HG03565 (cell line): ENCODE measurements at regions not wholly inside any gene's neighbourhood (a gene's known extent, or its start where the extent isn't known, plus 50 kb on each side); places are given as distances from the start of the nearest gene placed in this dataset.
"Not testable (repeated sequence)": the region's sequence is repeated elsewhere in the genome, so short reads cannot be mapped to it uniquely, and the experiment has no call there.

Experiments used
- ATAC-seq: cut with Tn5 transposase; IDR thresholded peaks from one replicate; pipeline ENCODE4 v1.9.1; 2021; ENCODE audit warnings: mild to moderate bottlenecking, moderate library complexity; ENCODE audit not compliant: unreplicated experiment

DNA sequence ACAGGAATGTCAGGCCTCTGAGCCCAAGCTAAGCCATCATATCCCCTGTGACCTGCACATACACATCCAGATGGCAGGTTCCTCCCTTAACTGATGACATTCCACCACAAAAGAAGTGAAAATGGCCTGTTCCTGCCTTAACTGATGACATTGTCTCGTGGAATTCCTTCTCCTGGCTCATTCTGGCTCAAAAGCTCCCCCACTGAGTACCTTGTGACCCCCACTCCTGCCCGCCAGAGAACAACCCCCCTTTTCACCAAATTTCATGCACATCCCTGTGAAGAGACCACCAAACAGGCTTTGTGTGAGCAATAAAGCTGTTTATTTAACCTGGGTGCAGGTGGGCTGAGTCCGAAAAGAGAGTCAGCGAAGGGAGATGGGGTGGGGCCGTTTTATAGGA, 447.4 kb downstream of the FGF13 start:
- ATAC-seq = not testable (repeated sequence)

DNA sequence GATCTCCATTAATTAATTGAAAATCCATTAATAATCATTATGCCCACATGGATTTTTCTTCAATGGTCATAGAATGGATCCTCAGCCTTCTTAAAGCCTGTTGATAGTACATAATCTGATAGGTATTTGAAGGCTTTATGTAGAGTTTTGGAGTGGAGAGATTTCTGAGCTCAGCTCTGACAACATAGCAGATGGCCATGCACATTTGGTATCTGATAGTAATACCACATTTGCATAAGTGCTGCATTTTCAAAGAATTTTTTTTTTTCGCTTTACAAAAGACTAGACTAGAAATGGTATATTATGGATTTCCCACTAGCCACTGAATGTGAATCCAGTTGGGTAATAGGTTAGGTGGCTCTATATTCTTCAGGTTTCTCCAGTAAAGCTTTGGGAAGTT, 440.6 kb downstream of the FGF13 start:
- ATAC-seq = no peak

DNA sequence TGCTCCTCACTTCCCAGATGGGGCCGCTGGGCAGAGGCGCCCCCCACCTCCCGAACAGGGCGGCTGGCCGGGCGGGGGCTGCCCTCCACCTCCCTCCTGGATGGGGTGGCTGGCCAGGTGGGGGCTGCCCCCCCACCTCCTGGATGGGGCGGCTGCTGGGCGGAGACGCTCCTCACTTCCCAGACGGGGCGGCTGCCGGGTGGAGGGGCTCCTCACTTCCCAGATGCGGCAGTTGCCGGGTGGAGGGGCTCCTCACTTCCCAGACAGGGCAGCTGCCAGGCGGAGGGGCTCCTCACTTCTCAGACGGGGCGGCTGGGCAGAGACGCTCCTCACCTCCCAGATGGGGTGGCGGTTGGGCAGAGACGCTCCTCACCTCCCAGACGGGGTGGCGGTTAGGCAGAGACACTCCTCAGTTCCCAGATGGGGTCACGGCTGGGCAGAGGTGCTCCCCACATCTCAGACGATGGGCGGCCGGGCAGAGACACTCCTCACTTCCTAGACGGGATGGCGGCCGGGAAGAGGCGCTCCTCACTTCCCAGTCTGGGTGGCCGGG, 428.8 kb downstream of the FGF13 start:
- not testable (repeated sequence) for ATAC-seq

DNA sequence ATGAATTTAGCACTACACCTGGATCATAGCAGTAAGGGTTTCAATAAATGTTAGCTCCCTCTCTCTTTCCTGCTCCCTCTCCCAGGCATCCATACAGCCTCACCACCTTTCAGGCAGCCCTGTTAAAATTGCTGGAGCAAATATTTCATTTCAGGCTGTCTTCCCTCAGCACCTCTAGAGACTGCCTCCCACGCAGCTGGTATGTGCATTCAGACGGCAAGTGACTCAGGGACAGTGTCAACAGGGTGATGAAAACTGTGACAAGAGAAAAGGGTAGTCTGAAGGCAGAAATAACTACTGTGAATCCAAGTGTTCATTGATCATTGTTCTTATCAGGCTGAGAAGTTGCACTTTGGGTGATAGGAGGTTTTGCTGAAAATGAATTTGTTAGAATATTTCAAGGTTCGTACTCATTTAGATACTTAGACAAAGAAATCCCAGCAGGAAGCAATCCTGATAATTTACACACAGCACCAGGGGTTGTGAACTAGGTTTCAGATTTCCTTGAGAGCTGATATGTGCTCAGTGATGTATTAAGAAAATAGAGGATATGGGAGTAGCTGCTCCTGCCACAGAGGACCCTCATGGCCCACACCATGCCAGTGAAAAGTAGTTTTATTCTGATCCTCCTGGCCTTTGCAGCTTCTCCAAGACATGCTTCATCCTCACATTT, 424.2 kb downstream of the FGF13 start:
- ATAC-seq = no peak

DNA sequence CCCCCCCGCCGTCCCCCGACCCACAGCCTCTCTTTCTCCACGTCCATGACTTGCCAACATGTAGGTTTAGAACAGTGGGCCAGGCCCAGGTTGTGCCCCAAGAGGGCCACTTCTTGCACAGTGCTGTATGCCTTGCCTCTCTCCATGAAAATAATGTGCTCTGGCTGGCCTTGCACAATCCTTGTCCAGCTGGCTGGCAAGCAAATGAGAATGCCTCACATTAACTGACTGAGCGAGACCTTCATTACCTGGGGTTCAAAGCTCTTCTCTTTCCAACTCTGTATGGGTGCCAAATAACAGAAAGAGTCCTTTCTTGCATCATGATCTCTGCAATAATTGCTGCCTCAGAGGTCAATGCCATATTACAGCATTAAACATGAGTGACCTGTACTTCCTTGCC, 416.6 kb downstream of the FGF13 start:
- ATAC-seq = no peak

DNA sequence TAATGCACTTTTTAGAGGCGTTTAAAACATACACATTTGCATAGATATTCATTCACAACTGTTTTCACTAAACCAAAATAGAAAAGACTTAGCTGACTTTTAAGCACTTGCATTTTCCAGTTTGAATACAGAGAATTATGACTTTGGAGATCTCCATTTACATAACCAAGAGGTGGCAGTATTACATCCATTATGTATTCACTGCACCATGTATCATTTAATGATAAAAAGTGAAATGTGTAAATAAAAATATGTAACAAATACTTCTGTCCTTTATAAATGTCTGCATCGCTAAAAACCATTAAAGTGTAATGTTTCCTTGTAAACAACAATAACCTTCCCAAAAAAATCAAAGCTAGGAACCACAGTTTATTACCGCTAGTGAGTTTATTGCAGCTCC, 413.2 kb downstream of the FGF13 start:
- ATAC-seq = no peak

DNA sequence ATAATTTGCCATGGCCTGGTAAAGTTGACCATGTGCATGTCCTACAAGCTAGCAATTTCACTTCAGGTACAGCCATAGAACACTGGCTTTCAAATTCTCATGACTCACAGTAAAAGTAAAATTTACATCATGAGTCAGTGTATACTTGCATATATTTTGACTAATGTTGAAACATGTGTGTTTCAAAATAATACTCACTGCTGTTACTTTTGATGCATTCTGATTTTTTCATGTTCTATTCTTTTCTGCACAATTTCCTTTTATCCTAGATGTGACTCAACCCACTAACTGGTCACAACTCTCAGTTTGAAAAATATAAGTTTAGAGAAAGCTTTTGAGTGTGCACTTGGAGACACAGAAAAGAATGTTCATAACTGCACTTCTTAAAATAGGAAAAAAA, 365.7 kb downstream of the FGF13 start:
- ATAC-seq = peak; percentile 64

DNA sequence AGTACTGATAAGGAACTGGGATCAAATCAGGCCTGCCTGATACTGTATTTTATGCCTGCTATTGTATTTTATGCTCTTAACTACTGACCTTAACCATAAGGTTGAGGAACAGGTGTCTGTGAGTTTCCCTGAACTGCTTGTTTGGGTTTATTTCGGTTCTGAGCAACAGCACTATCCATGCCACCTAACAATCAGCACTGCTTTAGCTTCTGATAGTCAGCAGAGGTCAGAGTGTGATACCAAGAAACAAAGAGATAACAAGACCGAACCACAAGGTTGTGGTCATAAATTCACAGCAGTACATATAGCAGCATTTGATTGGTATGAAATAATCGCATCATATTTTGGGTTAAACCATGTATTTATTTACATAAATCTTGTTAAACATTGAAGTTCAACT, 362.2 kb downstream of the FGF13 start:
- no peak for ATAC-seq

DNA sequence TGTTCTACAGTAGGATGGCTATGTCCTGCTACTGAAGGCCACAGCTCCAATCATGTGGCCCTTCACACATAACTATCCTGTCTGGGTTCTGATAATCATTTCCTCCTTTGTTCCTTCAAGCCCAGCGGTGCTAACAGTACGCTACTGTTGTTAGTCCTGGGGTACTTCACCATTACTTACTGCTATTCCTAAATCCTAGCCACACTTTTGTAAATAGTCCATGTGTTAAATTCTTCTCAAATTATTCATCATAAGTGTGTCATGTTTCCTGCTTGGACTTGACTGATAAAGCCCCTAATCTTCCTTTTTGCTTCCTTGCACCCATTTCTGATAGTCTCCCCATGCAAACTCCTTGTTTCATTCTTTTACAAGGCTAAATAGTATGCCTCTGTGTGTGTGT, 332.6 kb downstream of the FGF13 start:
- no peak for ATAC-seq

DNA sequence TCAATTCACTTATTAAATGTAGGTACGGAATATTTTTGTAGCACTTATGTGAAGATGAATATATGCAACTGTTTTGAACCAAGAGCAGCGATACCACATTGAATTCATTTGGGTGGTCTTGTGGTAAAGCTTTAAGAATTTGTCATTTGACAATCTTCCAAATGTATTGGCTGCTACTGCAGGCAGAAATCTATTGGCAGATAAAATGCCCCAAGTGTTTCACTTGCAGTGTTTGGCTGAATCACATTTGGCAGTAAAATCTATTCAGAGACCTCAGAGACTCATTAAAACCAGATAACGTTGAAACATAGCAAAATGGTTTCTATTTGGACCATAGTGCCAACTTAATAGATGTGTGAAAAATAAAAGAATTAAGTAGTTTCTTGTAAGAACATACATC, 303.4 kb downstream of the FGF13 start:
- ATAC-seq = no peak

DNA sequence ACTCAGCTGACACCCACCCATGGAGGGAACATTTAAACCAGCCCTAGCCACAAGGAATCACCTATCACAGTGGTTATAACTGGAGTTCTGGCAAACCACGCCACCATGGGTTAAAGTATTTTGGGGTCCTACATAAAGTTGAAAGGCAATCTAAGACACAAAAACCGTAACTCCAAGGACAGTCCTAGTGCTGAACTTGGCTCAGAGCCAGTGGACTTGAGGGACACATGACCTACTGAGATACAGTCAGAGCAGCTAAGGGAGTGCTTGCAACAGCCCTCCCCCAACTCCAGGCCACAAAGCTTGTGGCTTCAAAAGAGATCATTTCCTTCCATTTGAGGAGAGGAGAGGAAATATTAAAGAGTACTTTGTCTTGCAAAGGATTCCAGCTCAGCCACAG, 300.5 kb downstream of the FGF13 start:
- no peak for ATAC-seq
